GM19351 (cell line): ENCODE measurements at regions not wholly inside any gene's neighbourhood (a gene's known extent, or its start where the extent isn't known, plus 50 kb on each side); places are given as distances from the start of the nearest gene placed in this dataset.

ENCODE experiments used
- ATAC-seq: cut with Tn5 transposase; IDR thresholded peaks from one replicate; pipeline ENCODE4 v1.9.1; 2021; ENCODE audit warnings: mild to moderate bottlenecking, moderate library complexity; ENCODE audit not compliant: unreplicated experiment

GRCh38 chr15:96020797-96021196 is 309.7 kb upstream of the NR2F2 start:
- no peak for ATAC-seq

GRCh38 chr15:96023081-96023480 is 307.4 kb upstream of the NR2F2 start:
- ATAC-seq: no peak

GRCh38 chr15:96027501-96027900 is 303.0 kb upstream of the NR2F2 start:
- no peak for ATAC-seq

- no peak for ATAC-seq
These were observed 301.9 kb upstream of the NR2F2 start for GRCh38 chr15:96028620-96029019.

GRCh38 chr15:96029172-96029571 is 301.3 kb upstream of the NR2F2 start:
- no peak for ATAC-seq

- peak; percentile 66 for ATAC-seq
These were observed 298.9 kb upstream of the NR2F2 start for GRCh38 chr15:96031426-96032110.

- no peak for ATAC-seq
These were observed 295.4 kb upstream of the NR2F2 start for GRCh38 chr15:96035091-96035490.

- no peak for ATAC-seq
These were observed 294.9 kb upstream of the NR2F2 start for GRCh38 chr15:96035635-96036034.

GRCh38 chr15:96037584-96037983 is 292.9 kb upstream of the NR2F2 start:
- ATAC-seq: peak; percentile 75

GRCh38 chr15:96038131-96038530 is 292.4 kb upstream of the NR2F2 start:
- ATAC-seq: no peak

- ATAC-seq: no peak
These were observed 291.9 kb upstream of the NR2F2 start for GRCh38 chr15:96038650-96039049.

- no peak for ATAC-seq
These were observed 288.3 kb upstream of the NR2F2 start for GRCh38 chr15:96041982-96042733.

- ATAC-seq: peak; percentile 87
These were observed 287.7 kb upstream of the NR2F2 start for GRCh38 chr15:96042734-96043224.

- ATAC-seq: no peak
These were observed 286.8 kb upstream of the NR2F2 start for GRCh38 chr15:96043591-96044171.

- no peak for ATAC-seq
These were observed 283.8 kb upstream of the NR2F2 start for GRCh38 chr15:96046620-96047240.

GRCh38 chr15:96047255-96047931 is 283.1 kb upstream of the NR2F2 start:
- no peak for ATAC-seq

- no peak for ATAC-seq
These were observed 281.2 kb upstream of the NR2F2 start for GRCh38 chr15:96049323-96049722.

GRCh38 chr15:96049766-96050165 is 280.7 kb upstream of the NR2F2 start:
- ATAC-seq: no peak

- ATAC-seq: no peak
These were observed 278.9 kb upstream of the NR2F2 start for GRCh38 chr15:96051598-96051997.

GRCh38 chr15:96052154-96052553 is 278.3 kb upstream of the NR2F2 start:
- no peak for ATAC-seq

GRCh38 chr15:96052572-96053030 is 277.9 kb upstream of the NR2F2 start:
- ATAC-seq: no peak
